GM23338 (cell line): ENCODE measurements at regions not wholly inside any gene's neighbourhood (a gene's known extent, or its start where the extent isn't known, plus 50 kb on each side); places are given as distances from the start of the nearest gene placed in this dataset.

Experiments
- ATAC-seq: fragments of 200-7000 bp; cut with Tn5 transposase; 3 replicates; pipeline ENCODE4 v1.9.1; 2020
- DNase-seq: peaks from one replicate; pipeline ENCODE4 v3.0.0-alpha.2; 2015; ENCODE audit warnings: low spot score
- H2AFZ ChIP-seq: fragments of 200-600 bp; sonication (generic); 2 replicates; pipeline ENCODE4 v1.8.0; 2016; ENCODE audit warnings: antibody characterized with exemption, mild to moderate bottlenecking, moderate library complexity
- H3F3A ChIP-seq: fragments of 200-600 bp; sonication (generic); replicated peaks from 2 replicates; pipeline ENCODE4 v1.8.0; 2017; ENCODE audit warnings: antibody characterized with exemption, mixed run types, low read depth
- H3K27ac ChIP-seq: fragments of 200-600 bp; sonication (generic); 2 replicates; pipeline ENCODE4 v1.6.1; 2016; ENCODE audit warnings: low read depth
- H3K27me3 ChIP-seq: fragments of 200-600 bp; sonication (generic); 2 replicates; pipeline ENCODE4 v1.8.0; 2016; ENCODE audit warnings: mild to moderate bottlenecking, mixed run types, moderate library complexity; ENCODE audit not compliant: insufficient read depth
- H3K36me3 ChIP-seq: fragments of 200-600 bp; sonication (generic); 2 replicates; pipeline ENCODE4 v1.8.0; 2016; ENCODE audit warnings: mild to moderate bottlenecking; ENCODE audit not compliant: insufficient read depth
- H3K4me1 ChIP-seq: fragments of 200-600 bp; sonication (generic); 2 replicates; pipeline ENCODE4 v1.8.0; 2016; ENCODE audit warnings: mild to moderate bottlenecking, moderate library complexity; ENCODE audit not compliant: insufficient read depth
- H3K4me2 ChIP-seq: fragments of 200-600 bp; sonication (generic); 2 replicates; pipeline ENCODE4 v1.7.1; 2017; ENCODE audit warnings: mixed run types
- H3K4me3 ChIP-seq: fragments of 200-600 bp; sonication (generic); 2 replicates; pipeline ENCODE4 v1.6.1; 2016; ENCODE audit warnings: mixed run types
- H3K79me2 ChIP-seq: fragments of 200-600 bp; sonication (generic); replicated peaks from 2 replicates; pipeline ENCODE4 v1.8.0; 2017; ENCODE audit warnings: mild to moderate bottlenecking; ENCODE audit not compliant: insufficient read depth
- H3K9me2 ChIP-seq: fragments of 200-600 bp; sonication (generic); 2 replicates; pipeline ENCODE4 v1.8.0; 2017; ENCODE audit not compliant: insufficient read depth
- H4K20me1 ChIP-seq: fragments of 200-600 bp; sonication (generic); replicated peaks from 2 replicates; pipeline ENCODE4 v1.8.0; 2017; ENCODE audit warnings: mild to moderate bottlenecking; ENCODE audit not compliant: insufficient read depth
- H3K27ac Mint-ChIP-seq: 2 replicates; pipeline ENCODE4 v1.8.0; 2020; ENCODE audit warnings: inconsistent platforms, mild to moderate bottlenecking, moderate library complexity, mixed read lengths
- H3K27me3 Mint-ChIP-seq: 3 replicates; pipeline ENCODE4 v1.8.0; 2022; ENCODE audit warnings: low read depth, mild to moderate bottlenecking, moderate library complexity, mixed read lengths, inconsistent platforms; ENCODE audit not compliant: insufficient read depth, poor library complexity
- H3K36me3 Mint-ChIP-seq: 3 replicates; pipeline ENCODE4 v1.8.0; 2021; ENCODE audit warnings: low read depth, mild to moderate bottlenecking, inconsistent platforms, moderate library complexity, mixed read lengths
- H3K4me1 Mint-ChIP-seq: 3 replicates; pipeline ENCODE4 v1.8.0; 2020; ENCODE audit warnings: mild to moderate bottlenecking, inconsistent platforms, mixed read lengths
- H3K4me3 Mint-ChIP-seq: 3 replicates; pipeline ENCODE4 v1.8.0; 2021; ENCODE audit warnings: moderate library complexity, mild to moderate bottlenecking, inconsistent platforms, mixed read lengths
- H3K9me3 Mint-ChIP-seq: 3 replicates; pipeline ENCODE4 v1.8.0; 2020; ENCODE audit warnings: moderate library complexity, mild to moderate bottlenecking, inconsistent platforms, mixed read lengths
- CREB1 ChIP-seq: fragments of 250-450 bp; sonication (Bioruptor Pico); IDR thresholded peaks from 2 replicates; pipeline ENCODE4 v1.5.0; 2020; ENCODE audit warnings: low read depth, mild to moderate bottlenecking, moderate library complexity
- EZH2 ChIP-seq: fragments of 200-600 bp; sonication (generic); IDR thresholded peaks from one replicate; pipeline ENCODE4 v1.8.0; 2017; ENCODE audit warnings: antibody characterized with exemption, mild to moderate bottlenecking, low read depth; ENCODE audit not compliant: unreplicated experiment
- JUNB ChIP-seq: IDR thresholded peaks from one replicate; pipeline ENCODE4 v1.6.1; 2016; ENCODE audit warnings: antibody characterized with exemption; ENCODE audit not compliant: unreplicated experiment
- NANOG ChIP-seq: IDR thresholded peaks from 2 replicates; pipeline ENCODE4 v1.6.1; 2016; ENCODE audit warnings: antibody characterized with exemption, borderline replicate concordance
- POLR2AphosphoS5 ChIP-seq: IDR thresholded peaks from 2 replicates; pipeline ENCODE4 v1.6.1; 2016; ENCODE audit warnings: antibody characterized with exemption, low read depth
- STAT1 ChIP-seq: IDR thresholded peaks from one replicate; pipeline ENCODE4 v1.6.1; 2016; ENCODE audit warnings: antibody characterized with exemption; ENCODE audit not compliant: unreplicated experiment
- ZNF114 ChIP-seq: fragments of 250-450 bp; sonication (Bioruptor Pico); IDR thresholded peaks from 2 replicates; pipeline ENCODE4 v1.5.0; 2020; ENCODE audit warnings: mild to moderate bottlenecking, moderate library complexity
- ZNF462 ChIP-seq: fragments of 250-450 bp; sonication (Bioruptor Pico); IDR thresholded peaks from 2 replicates; pipeline ENCODE4 v1.5.0; 2020; ENCODE audit warnings: mild to moderate bottlenecking, moderate library complexity
- TF ChIP-seq, protein P1 (sequence below): IDR thresholded peaks from 2 replicates; pipeline ENCODE4 v1.6.1; 2016; ENCODE audit warnings: antibody characterized with exemption
- TF ChIP-seq, protein P2 (sequence below), 2 experiments: fragments of 200-600 bp in 1 of 2; sonication (generic) in 1 of 2; conservative IDR thresholded peaks; 2 replicates each; pipeline versions ENCODE4 v1.5.1 to v1.6.1; 2016 to 2017; ENCODE audit warnings: antibody characterized with exemption in 2 of 2, low read depth in 2 of 2, mild to moderate bottlenecking in 2 of 2, moderate library complexity in 1 of 2

- H3K4me1 Mint-ChIP-seq, result peaks cover 14% of the 10 kb centered on the region
- DNase-seq (no peak), ATAC-seq (no peak)
- Histone ChIP-seq H3K79me2 (no peaks in the 10 kb centered on the region), H3K36me3 (no peaks in the 10 kb centered on the region), H3K4me3 (no peak overlapping the region), H3K9me2 (no peaks in the 10 kb centered on the region; the same call in 1 of the 2 replicates), H3K4me2 (0 out of 2 replicates have a peak overlapping the region, but pooled peaks have one; percentile 37), H3K4me1 (0 out of 2 replicates have a peak, but pooled peaks cover 5% of the 10 kb centered on the region), H3K27ac (no peak overlapping the region), H2AFZ (peak overlapping the region; percentile 95), H3K27me3 (no peaks in the 10 kb centered on the region), H4K20me1 (no peaks in the 10 kb centered on the region), H3F3A (no peaks in the 10 kb centered on the region)
- H3K9me3 Mint-ChIP-seq, result no peaks in the 10 kb centered on the region
- H3K4me3 Mint-ChIP-seq, result no peak overlapping the region
- H3K36me3 Mint-ChIP-seq, result no peaks in the 10 kb centered on the region
- no peaks in the 10 kb centered on the region for H3K27me3 Mint-ChIP-seq
- TF ChIP-seq STAT1 (no peak), POLR2AphosphoS5 (no peak), CREB1 (CRISPR knock-in tag) (no peak), NANOG (no peak), JUNB (no peak), ZNF114 (no peak), EZH2 (no peak)
- TF ChIP-seq, protein P1, sequence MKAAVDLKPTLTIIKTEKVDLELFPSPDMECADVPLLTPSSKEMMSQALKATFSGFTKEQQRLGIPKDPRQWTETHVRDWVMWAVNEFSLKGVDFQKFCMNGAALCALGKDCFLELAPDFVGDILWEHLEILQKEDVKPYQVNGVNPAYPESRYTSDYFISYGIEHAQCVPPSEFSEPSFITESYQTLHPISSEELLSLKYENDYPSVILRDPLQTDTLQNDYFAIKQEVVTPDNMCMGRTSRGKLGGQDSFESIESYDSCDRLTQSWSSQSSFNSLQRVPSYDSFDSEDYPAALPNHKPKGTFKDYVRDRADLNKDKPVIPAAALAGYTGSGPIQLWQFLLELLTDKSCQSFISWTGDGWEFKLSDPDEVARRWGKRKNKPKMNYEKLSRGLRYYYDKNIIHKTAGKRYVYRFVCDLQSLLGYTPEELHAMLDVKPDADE, result no peak
- TF ChIP-seq, protein P2, sequence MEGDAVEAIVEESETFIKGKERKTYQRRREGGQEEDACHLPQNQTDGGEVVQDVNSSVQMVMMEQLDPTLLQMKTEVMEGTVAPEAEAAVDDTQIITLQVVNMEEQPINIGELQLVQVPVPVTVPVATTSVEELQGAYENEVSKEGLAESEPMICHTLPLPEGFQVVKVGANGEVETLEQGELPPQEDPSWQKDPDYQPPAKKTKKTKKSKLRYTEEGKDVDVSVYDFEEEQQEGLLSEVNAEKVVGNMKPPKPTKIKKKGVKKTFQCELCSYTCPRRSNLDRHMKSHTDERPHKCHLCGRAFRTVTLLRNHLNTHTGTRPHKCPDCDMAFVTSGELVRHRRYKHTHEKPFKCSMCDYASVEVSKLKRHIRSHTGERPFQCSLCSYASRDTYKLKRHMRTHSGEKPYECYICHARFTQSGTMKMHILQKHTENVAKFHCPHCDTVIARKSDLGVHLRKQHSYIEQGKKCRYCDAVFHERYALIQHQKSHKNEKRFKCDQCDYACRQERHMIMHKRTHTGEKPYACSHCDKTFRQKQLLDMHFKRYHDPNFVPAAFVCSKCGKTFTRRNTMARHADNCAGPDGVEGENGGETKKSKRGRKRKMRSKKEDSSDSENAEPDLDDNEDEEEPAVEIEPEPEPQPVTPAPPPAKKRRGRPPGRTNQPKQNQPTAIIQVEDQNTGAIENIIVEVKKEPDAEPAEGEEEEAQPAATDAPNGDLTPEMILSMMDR (conservative IDR thresholded peaks at IDR 0.05; ENCODE audit: low read depth in 2 of 2), result no peak
- no peak overlapping the region for H3K27ac Mint-ChIP-seq
Measured at GRCh38 chr15:38042707-38043445, 108.4 kb downstream of the TMCO5A start.

DNA sequence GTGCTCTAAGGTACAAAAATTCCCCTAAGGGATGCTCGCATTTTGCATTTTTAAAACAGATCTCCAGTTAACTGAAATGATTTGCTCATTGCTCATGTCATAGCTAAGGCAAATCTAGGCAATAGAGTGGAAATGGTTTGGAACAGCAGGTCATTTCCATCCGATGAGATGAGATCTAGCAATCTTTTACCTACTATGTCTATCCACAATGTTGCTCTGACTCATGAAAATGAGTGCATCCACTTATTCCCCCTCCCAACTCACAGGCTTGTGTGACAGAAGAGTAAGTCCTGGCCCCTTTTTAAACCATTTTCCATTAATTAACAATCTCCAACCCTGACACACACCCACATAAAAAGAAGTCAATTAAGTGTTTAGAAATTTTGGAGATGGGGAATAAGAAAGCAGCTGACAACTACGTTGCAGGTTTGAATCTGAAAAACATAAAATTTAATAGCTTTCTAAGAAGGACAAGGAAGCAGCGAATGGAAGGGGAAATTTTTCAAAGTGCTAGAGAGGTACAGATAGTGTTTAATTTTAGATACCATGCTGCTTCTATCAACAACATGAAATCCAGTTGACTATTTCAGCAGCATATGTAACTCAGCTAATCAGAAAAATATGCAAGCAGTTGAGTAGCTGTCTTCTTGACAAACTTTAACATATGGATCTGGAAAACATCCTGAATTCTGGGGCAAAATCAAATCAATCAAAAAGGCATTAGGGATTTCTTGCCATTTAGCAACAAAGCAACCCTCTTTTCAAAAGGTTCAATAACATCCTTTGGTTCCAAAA lies 112.0 kb downstream of the TMCO5A start:
- H3K36me3 Mint-ChIP-seq, result no peaks in the 10 kb centered on the region
- H3K27ac Mint-ChIP-seq, result no peak overlapping the region
- Histone ChIP-seq H2AFZ (no peak overlapping the region), H4K20me1 (no peaks in the 10 kb centered on the region), H3K79me2 (no peaks in the 10 kb centered on the region), H3K4me3 (no peak overlapping the region), H3F3A (no peaks in the 10 kb centered on the region), H3K4me1 (0 out of 2 replicates have a peak, but pooled peaks cover 5% of the 10 kb centered on the region), H3K27me3 (no peaks in the 10 kb centered on the region), H3K4me2 (no peak overlapping the region), H3K36me3 (no peaks in the 10 kb centered on the region), H3K9me2 (no peaks in the 10 kb centered on the region; the same call in 1 of the 2 replicates), H3K27ac (no peak overlapping the region)
- peaks cover 16% of the 10 kb centered on the region for H3K4me1 Mint-ChIP-seq
- H3K4me3 Mint-ChIP-seq, result no peak overlapping the region
- H3K9me3 Mint-ChIP-seq, result no peaks in the 10 kb centered on the region
- no peaks in the 10 kb centered on the region for H3K27me3 Mint-ChIP-seq
- ATAC-seq (no peak), DNase-seq (no peak)
- TF ChIP-seq ZNF114, result no peak
- no peak for TF ChIP-seq JUNB
- no peak for TF ChIP-seq ZNF462 (CRISPR knock-in tag)
